Left kidney (tissue), 1 donor: ENCODE measurements at regions not wholly inside any gene's neighbourhood (a gene's known extent, or its start where the extent isn't known, plus 50 kb on each side); places are given as distances from the start of the nearest gene placed in this dataset.
A peak's percentile ranks its signal among the peaks of the same experiment; 100 is the strongest.
"Not testable (repeated sequence)": the region's sequence is repeated elsewhere in the genome, so short reads cannot be mapped to it uniquely, and the experiment has no call there.

Source experiments
- DNase-seq: peaks from one replicate; pipeline ENCODE4 v3.0.0-alpha.2; 2013

DNA sequence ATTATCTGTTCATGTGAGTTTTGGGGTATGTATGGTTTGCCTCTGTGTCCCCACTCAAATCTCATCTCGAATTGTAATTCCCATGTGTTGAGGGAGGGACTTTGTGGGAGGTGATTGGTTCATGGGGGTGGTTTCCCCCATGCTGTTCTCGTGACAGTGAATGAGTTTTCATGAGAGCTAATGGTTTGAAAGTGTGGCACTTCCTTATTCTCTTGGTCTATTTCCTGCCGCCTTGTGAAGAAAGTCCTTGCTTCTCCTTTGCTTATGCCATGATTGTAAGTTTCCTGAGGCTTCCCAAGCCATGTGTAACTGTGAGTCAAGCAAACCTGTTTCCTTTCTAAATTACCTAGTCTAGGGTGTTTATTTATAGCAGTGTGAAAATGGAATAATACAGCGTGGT is 128.1 kb upstream of the HS3ST4 start:
- no peak for DNase-seq

DNA sequence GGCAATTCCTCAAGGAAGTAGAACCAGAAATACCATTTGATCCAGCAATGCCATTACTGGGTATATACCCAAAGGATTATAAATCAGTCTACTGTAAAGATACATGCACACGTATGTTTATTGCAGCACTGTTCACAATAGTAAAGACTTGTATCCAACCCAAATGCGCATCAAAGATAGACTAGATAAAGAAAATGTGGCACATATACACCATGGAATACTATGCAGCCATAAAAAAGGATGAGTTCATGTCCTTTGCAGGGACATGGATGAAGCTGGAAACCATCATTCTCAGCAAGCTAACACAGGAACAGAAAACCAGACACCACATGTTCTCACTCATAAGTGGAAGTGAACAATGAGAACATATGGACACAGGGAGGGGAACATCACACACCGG is 130.0 kb upstream of the HS3ST4 start:
- DNase-seq: not testable (repeated sequence)

GRCh38 chr16:25556968-25557312 is 134.8 kb upstream of the HS3ST4 start:
- not testable (repeated sequence) for DNase-seq

- not testable (repeated sequence) for DNase-seq
These were observed 135.3 kb upstream of the HS3ST4 start for GRCh38 chr16:25556289-25556967.

DNA sequence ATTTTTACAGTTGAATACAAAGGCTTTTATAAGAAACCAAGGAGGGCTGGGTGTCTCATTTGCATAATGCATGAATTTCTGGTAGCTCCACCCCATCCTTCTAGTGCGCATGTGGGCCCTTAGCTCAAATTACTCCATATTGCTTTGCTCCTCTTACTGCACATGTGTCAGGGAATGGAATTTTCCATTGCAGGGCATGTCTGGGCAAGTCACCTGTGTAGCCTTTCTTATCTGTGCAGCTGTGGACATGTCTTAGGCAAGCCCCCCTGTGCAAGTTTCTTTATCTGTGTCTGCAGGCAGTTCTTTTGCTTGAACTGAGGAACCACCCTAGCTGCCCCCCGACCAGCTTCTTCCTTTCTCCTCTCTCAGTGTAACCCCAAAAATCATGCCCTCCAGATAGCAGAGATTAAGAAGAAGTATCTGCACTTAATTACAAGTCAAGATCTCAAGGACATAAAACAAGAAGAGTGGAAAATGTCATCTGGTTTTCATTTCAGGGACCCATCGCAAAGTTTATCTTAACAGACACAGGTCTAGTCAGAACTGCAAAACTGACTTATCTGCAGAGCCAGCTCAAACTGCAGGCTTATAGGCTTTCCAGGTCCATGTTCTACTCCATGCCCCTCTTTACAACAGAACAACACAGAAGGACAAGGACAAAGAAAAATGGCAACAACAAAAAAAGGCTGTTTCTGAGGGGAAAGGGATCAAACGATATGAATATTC is 137.9 kb upstream of the HS3ST4 start:
- DNase-seq: no peak

GRCh38 chr16:25550647-25551046 is 141.1 kb upstream of the HS3ST4 start:
- no peak for DNase-seq

- no peak for DNase-seq
These were observed 145.0 kb upstream of the HS3ST4 start for GRCh38 chr16:25546791-25547190.

- DNase-seq: no peak
These were observed 147.5 kb upstream of the HS3ST4 start for GRCh38 chr16:25544294-25544693.

GRCh38 chr16:25542306-25542705 is 149.5 kb upstream of the HS3ST4 start:
- no peak for DNase-seq

- DNase-seq: not testable (repeated sequence)
These were observed 152.0 kb upstream of the HS3ST4 start for GRCh38 chr16:25539767-25540166.

DNA sequence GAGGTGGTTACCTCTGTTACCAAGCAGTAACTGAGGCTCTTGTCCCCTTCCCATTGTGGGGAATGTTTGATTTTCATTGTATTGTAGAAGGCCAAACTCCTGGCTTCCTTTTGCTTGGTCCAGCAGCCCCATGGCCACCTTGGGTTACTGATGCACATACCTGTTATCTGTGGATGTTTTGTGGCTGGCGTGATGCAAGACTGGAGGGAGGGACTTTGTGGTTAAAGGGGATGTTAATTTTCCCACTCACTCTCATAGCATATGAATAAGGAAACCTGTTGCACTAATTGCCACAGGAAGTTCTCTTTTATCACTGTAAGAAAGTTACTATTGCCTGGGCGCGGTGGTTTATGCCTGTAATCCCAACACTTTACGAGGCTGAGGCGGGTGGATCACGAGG is 168.6 kb upstream of the HS3ST4 start:
- DNase-seq: no peak

DNA sequence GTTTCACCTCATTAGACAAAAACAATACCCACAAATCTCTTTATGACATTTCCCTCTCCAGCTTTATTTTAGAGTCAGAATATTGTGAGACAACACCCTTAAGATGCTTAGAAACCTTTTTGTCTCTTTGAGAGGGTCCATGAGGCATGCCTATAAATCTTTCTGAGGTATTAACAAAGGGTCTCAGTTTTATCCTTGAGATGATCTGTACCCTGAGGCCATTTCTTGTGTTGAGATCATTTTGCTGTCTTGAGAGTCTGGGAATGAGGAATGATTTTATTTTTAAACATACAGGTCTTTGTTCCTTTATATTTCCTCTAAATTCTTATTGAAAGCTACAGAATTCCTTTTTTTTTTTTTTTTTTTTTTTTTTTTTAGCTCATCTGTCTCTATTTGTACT is 179.7 kb upstream of the HS3ST4 start:
- no peak for DNase-seq

GRCh38 chr16:25509456-25509855 is 182.3 kb upstream of the HS3ST4 start:
- DNase-seq: no peak

DNA sequence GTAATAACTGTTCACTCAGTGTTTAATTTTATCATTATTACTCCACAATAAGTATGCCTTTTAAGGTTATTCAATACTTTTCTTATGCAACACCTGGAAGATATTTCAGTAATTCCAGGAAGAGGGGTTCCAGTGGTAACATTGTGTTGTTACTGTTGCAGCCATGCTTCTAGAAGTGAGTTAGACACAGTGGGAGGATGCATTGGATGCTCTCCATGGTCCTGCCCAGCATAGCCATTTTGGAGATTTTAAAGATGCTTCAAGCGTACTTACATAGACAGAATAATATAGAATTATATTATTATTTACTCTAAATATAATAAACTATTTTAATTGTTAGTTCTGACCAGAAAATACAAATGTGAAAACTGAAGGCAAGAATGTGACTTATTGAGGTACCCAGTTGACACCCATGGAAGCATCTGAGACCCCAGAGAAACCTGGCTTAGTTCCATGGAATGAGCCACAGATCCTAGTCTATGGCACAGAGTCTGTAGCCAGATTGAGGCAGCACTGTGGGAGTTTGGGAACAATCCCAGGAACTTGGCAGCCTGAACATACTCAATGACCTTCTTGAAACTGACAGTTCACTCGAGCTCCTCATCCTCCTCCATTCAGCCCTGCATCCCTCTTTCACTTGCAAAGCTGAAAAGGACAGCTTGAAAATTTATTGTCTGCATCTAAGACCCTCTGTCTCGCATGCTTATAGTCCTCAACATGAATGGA is 190.1 kb upstream of the HS3ST4 start:
- DNase-seq: peak; percentile 7

GRCh38 chr16:25494292-25494691 is 197.5 kb upstream of the HS3ST4 start:
- DNase-seq: no peak

- no peak for DNase-seq
These were observed 198.5 kb upstream of the HS3ST4 start for GRCh38 chr16:25493136-25493811.

- no peak for DNase-seq
These were observed 203.3 kb upstream of the HS3ST4 start for GRCh38 chr16:25488435-25488834.

GRCh38 chr16:25487888-25488287 is 203.9 kb upstream of the HS3ST4 start:
- DNase-seq: no peak

GRCh38 chr16:25481636-25482035 is 210.1 kb upstream of the HS3ST4 start:
- no peak for DNase-seq

- DNase-seq: no peak
These were observed 213.3 kb upstream of the HS3ST4 start for GRCh38 chr16:25478476-25478875.

- no peak for DNase-seq
These were observed 206.4 kb upstream of the ZKSCAN2 start for GRCh38 chr16:25464058-25464457.

- DNase-seq: no peak
These were observed 192.2 kb upstream of the ZKSCAN2 start for GRCh38 chr16:25449802-25450201.

DNA sequence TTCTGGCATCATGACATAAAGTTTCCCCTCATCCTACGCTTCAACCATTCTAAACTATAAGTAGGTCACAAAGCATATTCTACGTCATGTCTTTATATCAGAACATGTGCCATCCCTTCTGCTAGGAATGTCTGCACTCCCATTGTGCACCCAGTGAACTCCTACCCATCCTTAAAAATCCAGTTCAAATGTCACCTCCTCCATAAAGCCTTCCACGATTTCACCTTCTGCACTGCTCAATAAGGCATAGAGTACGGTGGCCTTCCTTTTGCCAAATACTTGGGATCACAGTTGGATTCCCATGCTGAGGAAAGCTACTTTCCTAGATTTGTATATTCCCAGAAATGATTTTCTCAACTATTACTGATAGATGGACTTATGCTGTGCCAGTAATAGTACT is 186.3 kb upstream of the ZKSCAN2 start:
- no peak for DNase-seq
